PC-9 (cell line): ENCODE measurements at regions not wholly inside any gene's neighbourhood (a gene's known extent, or its start where the extent isn't known, plus 50 kb on each side); places are given as distances from the start of the nearest gene placed in this dataset.

ENCODE experiments used
- CTCF ChIP-seq: fragments of 200-600 bp; sonication (generic); conservative IDR thresholded peaks from 2 replicates; pipeline ENCODE4 v1.6.1; 2017; ENCODE audit warnings: mixed run types, antibody characterized with exemption, mild to moderate bottlenecking, moderate library complexity
- EZH2 ChIP-seq: fragments of 200-600 bp; sonication (generic); IDR thresholded peaks from 2 replicates; pipeline ENCODE4 v1.8.0; 2017; ENCODE audit warnings: antibody characterized with exemption, low read depth

GRCh38 chr12:107605293-107605692, 80.3 kb upstream of the PWP1 start:
- no peak for TF ChIP-seq CTCF
- no peak for TF ChIP-seq EZH2
